Right ventricle myocardium inferior (tissue), 1 donor: ENCODE measurements at regions not wholly inside any gene's neighbourhood (a gene's known extent, or its start where the extent isn't known, plus 50 kb on each side); places are given as distances from the start of the nearest gene placed in this dataset.

Experiments used
- ATAC-seq: fragments of 200-7000 bp; cut with Tn5 transposase; one replicate; pipeline ENCODE4 v1.9.1; 2020; ENCODE audit warnings: mild to moderate bottlenecking, moderate library complexity
- DNase-seq: peaks from one replicate; pipeline ENCODE4 v3.0.0; 2021; ENCODE audit errors: missing footprints
- intact Hi-C: fragments of 100-400 bp; cut with DNase I; formaldehyde crosslinking; loops from one replicate; pipeline ENCODE4 v1.11.0; 2022
- donor health status: DM: no; HTN: yes; CAD: no; lungs with severe emphysema.

- DNase-seq, result no peak
- intact Hi-C loops, result no loop called here
- no peak for ATAC-seq
Observed at GRCh38 chr18:77676910-77677309, 427.3 kb downstream of the GALR1 start.

DNA sequence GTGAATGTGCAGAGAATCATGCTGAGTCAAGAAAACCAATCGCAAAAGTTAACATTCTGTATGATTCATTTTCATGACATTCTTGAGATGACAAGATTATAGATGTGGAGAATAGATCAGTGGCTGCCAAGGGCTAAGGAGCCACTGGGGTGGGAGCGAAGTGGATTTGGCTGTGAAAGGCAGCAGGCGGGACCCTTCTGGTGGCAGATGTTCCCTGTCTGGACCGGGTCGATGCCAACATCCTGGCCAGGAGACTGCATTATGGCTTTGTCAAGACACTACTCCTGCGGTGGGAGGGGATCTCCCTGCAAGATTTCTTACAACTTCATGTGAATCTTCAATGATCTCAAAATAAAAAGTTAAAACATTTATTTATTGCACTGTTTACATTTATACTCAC is 427.9 kb downstream of the GALR1 start:
- DNase-seq (no peak), ATAC-seq (no peak)
- intact Hi-C loops, result no loop called here

DNA sequence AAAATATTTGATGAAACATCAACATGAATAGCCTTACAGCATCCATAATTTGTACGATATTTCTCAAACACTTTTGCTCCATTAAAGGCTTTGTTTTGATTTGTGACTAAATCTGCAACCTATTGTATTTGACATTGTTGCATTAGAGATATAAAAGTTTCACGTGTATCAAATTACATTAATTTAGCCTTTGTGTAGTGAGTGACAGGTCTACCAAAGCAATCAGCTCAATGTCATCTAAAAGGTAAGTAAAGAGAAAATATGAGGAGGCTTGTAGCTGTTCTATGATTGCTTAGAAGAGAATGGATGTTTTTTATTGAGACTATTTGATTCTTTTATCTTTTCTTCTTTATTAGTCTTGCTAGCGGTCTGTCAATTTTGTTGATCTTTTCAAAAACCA is 430.2 kb downstream of the GALR1 start:
- intact Hi-C loops, result no loop called here
- no peak for DNase-seq
- no peak for ATAC-seq

DNA sequence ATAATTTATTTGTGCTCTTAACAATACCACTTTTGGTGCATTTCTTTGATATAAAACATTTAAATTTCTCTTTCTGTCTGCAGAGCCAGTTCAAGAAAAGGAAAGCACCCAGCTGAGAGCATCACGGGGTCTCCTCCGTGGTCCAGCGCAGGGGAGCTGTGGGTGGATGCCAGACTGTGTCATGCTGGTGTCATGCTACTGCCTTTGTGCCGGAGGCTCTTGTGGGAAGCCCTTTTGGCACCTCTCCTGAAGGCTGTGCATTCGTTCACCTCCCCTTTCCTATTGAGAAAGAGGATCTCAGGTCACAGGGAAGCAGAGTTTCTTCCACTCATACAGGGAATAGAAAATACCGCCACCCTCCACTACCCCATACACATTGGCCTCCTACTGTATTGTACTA is 450.4 kb downstream of the GALR1 start:
- intact Hi-C loops, result loop anchor here (5.0 kb wide), 1 partner anchor 898 kb away; no protein-coding TSS in a partner anchor
- ATAC-seq, result no peak
- no peak for DNase-seq

DNA sequence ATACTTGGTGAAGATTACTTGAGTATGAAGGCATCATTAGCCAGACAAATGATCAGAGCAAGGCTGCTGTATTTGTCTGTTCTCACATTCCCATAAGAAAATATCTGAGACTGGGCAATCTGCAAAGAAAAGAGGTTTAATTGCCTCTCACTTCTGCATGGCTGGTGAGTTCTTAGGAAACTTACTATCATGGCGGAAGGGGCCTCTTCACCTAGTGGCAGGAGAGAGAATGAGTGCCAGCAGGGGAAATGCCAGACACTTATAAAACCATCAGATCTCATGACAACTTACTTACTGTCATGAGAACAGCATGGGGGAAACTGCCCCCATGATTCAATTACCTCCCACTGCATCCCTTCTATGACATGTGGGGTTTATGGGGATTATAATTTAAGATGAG is 452.3 kb downstream of the GALR1 start:
- ATAC-seq (no peak), DNase-seq (no peak)
- intact Hi-C loops, result loop anchor here (5.0 kb wide), 1 partner anchor 900 kb away; no protein-coding TSS in a partner anchor

DNA sequence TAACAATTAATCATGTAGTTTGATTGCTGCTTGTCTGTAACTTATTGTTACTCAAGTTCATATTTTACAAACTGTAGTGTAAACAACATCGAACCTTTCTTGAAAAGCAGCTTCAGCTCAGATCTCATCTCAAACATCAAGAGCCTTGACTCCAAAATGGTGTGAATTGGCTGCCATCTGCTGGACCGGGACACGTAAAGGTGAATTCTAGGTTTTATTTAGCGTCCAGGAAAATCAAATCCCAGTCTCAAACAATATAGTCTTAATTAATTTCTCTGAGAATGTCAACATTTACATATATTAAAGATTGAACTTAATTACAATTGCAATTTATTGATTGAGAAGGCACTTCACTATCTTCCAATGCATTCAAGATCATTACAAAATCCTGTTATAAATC is 453.0 kb downstream of the GALR1 start:
- DNase-seq, result no peak
- intact Hi-C loops, result loop anchor here (5.0 kb wide), 1 partner anchor 900 kb away; no protein-coding TSS in a partner anchor
- ATAC-seq, result no peak

GRCh38 chr18:77705301-77705700 is 455.7 kb downstream of the GALR1 start:
- ATAC-seq (no peak), DNase-seq (no peak)
- intact Hi-C loops, result no loop called here

DNA sequence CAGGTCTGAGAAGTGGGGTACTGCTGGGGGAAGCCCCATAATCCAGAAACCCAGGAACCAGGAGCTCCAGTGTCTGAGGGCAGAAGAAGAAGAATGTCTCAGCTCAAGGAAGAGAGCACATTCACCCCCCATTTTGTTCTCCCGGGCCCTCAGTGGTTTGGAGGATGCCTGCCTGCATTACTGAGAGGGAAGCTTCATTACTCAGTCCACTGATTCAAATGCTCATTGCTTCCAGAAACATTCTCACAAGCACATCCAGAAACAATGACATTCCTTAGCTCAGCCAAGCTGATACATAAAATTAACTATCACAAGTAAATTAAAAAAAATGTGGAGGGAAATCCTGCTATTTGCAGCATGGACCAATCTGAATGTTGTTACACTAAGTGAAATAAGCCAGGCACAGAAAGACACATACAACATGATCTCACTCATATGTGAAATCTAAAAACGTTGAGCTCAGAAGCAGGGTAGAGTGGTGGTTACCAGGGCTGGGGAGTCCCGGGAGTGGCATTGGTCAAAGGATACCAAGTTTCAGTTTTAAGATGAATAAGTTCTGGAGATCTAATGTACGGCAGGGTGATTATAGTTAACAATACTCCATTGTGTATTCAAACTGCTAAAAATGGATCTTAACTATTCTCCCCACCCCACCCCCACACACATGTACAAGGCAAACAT is 459.3 kb downstream of the GALR1 start:
- intact Hi-C loops, result no loop called here
- ATAC-seq (no peak), DNase-seq (no peak)

DNA sequence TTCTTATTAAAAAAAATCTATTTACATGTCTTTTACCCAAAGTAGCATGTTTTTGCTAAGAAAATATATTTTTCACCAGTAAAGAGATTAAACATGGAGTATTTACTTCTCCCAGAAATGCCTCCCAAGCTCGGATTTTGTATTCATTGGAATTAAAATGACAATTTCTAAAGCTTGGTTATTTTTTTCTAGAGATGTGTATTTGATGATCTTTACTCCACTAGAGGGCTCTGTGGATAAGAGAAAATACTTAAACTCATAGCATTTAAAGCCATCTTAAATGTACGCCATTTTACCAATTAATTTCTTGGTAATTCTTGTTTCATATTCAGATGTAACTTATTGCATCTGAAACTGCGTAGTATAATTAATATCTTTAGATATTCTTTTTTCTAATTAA is 461.4 kb downstream of the GALR1 start:
- DNase-seq, result no peak
- intact Hi-C loops, result no loop called here
- no peak for ATAC-seq

DNA sequence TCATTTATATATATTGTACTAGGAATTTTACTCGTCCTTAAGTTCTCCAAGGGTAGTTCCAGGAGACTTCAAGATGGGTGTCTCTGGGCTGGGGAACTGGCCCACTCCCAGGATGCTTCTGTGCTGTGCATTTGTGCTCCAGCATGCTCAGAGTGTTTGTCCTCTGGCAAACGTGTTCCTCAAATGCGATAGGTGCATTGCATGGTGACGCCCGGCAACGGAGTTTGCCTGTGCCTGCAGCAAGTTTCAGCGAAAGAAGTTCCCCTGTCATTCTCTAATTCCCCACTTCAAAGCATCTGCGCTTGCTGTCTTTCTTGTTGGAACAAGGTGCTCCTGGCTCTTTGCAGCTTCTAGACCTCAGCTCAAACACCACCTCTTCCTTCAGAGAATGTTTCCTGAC is 465.1 kb downstream of the GALR1 start:
- no peak for DNase-seq
- ATAC-seq, result no peak
- intact Hi-C loops, result no loop called here

- intact Hi-C loops, result no loop called here
- ATAC-seq (no peak), DNase-seq (no peak)
Observed at GRCh38 chr18:77716282-77716681, 466.6 kb downstream of the GALR1 start.

DNA sequence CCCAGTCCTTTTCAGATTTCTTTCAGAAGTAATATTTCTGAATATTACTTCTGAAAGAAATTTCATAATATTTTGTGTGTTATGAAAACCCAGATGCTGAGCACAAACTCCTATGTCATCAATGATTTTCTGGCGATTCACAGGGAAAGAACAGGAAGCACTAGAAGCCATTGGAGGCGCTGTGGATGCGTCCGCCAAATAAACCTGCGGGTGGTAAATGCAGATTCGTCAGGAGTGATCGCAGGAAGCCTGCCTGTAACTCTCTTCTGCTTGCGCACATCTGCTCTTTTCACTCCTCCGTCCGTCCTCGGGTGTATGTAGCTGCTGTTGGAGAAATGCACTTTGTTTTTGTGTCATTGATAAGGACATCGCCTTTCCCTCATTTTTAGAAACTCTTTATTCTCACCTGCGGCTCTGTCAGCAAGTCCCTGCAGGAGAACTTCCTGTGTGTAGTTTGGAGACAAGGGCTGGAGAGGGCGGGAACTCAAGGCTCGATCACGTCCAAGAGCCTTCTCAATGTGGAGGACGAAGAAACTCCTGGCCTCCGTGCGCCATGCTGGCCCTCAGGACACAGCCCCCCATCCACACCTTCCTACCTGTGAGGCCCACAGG is 483.8 kb downstream of the GALR1 start:
- no peak for DNase-seq
- no peak for ATAC-seq
- intact Hi-C loops, result no loop called here

DNA sequence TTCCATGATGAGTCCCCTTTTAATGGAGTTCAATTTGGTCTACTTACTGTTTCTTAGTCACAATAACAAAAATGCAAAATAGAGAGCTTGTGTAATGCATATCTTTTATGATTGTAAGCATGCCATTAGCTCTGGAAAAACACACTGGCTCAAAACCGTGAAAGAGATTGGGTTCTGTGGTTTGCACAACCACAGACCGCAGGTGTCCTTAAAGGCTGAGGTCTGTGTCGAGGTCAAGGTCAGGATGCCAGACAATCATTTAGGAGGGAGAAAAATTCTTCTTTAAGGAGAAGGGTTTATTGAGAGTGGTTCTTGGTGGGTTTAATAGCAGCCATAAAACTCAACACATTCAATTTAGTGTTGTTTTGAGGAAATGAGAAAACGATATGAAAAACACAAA is 487.2 kb downstream of the GALR1 start:
- intact Hi-C loops, result no loop called here
- ATAC-seq (no peak), DNase-seq (no peak)

DNA sequence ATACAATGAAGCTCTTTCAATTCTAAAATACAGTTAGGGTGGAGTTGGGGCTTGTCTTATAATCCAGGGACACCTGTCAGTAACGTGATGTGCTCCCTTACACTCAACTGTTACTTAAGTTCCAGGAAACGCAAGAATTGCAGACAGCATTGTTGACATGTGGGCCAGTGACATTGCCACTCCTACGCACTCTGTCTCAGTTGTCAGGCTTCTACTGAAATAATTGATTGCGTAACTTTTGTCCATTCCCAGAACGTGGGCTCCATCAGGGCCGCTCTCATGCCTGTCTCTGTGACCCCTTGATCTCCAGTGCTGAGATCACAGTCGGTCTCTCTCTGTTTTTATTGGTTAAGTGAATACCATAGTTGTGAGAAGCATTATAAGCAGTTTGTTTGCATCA is 487.8 kb downstream of the GALR1 start:
- intact Hi-C loops, result no loop called here
- no peak for ATAC-seq
- DNase-seq, result no peak

DNA sequence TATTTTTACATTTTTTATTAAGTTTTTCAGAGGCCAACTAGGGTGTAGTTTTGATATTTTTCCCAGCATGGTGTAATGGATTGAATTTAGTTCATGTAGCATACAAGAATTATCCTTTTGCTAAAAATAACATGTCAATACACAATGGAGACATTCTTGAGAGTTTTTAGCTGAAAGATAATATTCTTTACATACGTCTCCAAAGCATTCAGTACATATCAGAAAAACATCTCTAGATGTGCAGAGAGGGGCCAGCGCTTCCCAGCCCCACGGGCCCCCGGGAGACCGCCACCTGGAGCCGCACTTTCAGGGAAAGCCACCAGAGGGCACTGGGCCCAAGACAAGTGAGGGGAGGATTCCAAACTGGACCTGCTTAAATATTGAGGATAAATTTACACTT is 499.4 kb downstream of the GALR1 start:
- no peak for ATAC-seq
- intact Hi-C loops, result no loop called here

DNA sequence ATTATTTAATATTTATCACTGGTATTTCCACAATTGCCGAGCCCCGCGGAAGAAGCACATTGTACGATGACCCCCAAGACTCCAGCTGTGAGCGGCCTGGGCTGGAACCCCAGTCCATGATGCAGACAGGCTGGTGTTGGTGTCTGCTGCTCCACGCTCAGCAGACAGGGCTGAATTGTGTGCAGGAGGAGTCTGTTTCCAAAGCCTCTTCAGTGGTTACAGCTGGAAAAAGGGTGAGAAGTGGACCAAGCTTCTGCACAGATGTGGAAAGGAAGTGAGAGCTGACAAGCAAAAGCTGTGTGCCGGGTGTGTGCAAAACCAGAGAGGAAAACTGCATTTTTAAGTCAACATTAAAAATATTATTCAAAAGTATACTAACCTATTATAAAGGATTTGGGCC is 500.4 kb downstream of the GALR1 start:
- intact Hi-C loops, result no loop called here
- no peak for DNase-seq
- no peak for ATAC-seq

More for the DNA sequence above, 499.4 kb downstream of the GALR1 start:
- no peak for DNase-seq

GRCh38 chr18:77754475-77755044 is 504.9 kb downstream of the GALR1 start:
- no peak for ATAC-seq
- DNase-seq, result no peak
- intact Hi-C loops, result no loop called here

DNA sequence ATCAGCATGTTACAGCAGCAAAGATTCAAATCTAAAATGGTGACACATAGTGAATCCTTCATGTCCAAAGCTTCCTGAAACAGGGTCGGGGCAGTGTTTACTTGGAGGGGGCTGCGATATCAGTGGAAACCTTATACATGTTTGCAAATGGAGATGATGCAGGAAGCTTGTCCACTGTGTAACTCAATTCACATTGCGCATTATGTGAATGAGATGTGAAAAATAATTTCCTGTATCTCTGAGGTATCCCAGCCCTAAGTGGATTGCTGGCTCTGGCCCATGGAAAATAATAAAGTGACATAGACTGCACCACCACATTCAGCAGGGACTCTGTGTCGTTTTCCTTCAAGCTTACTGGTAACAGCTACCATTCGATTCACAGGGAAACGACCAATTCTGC is 505.5 kb downstream of the GALR1 start:
- ATAC-seq, result no peak
- DNase-seq, result no peak
- intact Hi-C loops, result no loop called here

DNA sequence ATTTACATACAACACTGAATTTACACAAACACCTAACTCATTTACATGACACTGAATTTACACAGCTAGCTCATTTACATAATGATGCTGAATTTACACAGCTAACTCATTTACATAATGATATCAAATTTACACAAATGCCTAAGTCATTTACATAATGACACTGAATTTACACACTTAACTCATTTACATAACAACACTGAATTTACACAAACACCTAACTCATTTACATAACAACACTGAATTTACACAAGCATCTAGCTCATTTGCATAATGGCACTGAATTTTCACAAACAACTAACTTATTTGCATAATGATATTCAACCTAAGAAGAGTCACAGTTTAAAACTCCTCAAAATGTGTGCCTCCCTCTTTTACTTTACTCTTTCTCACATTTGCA is 511.7 kb downstream of the GALR1 start:
- DNase-seq (no peak), ATAC-seq (no peak)
- intact Hi-C loops, result no loop called here

DNA sequence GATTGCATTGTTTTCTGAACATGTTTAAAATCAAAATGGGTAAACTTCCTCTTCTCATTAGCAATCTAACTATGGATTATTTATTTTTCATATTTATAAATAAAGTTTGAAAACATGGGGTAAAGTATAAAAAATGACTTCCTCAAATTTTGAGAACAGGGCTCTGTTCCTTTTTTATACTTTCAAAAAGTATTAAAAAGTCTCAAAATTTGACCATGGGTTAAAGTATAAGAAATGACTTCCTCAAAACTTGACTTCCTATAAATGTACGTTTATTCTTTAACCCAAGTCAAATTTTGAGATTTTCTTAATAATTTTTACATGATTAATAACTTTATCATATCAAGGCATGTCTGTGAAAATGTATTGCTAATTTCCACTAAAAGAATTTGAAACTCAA is 512.4 kb downstream of the GALR1 start:
- ATAC-seq, result no peak
- no peak for DNase-seq
- intact Hi-C loops, result no loop called here

DNA sequence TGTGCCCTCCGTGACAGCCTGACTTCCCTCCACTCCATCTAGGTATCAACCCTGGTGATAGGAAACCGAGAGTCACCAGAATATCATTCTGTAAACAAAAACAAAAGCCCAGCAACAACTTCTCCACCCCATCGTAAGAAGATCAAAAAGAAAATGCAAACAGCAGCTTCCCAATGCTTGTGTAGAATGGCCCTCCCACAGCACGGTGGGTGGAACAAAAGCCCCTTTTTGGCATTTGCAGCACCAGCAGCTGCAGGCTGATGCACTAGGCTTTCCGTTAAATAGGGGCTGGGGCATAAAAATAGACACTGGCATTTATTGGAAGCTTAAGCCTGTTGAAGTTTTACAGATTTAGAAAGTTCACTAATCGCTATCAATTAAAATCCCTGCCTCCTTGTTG is 513.0 kb downstream of the GALR1 start:
- DNase-seq (no peak), ATAC-seq (no peak)
- intact Hi-C loops, result no loop called here
